ENCODE measurements at regions not wholly inside any gene's neighbourhood (a gene's known extent, or its start where the extent isn't known, plus 50 kb on each side); places are given as distances from the start of the nearest gene placed in this dataset.

DNA sequence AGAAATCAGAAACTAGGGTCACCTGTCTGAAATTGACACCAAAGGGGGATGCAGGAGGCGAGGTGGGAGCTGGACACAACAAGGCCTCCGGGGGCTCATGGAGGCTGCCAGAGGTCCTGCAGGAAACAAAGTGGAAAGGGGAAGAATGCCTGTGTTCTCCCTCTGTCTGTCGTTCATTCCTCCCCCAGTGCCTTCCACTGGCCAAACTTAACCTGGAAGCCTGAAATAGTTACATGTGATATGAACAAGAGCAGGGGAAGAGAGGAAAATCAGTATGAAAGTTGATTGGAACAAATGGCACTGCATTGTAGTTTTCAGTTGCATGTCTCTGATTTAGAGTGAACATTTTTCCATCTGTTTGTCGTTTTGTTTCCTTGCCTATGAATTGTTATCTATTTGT lies 502.0 kb upstream of the CFAP20DC start:
- Histone ChIP-seq H3K4me3 (ENCODE audit: low read length) (no peak overlapping the region), H3K4me1 (ENCODE audit: control insufficient read depth, insufficient read depth, low read length) (no peaks in the 10 kb centered on the region), H3K9me3 (ENCODE audit: control insufficient read depth, low read length) (no peaks in the 10 kb centered on the region), H3K27me3 (ENCODE audit: control insufficient read depth, insufficient read depth, low read length) (no peaks in the 10 kb centered on the region), H3K9ac (ENCODE audit: low read length) (no peak overlapping the region), H3K36me3 (ENCODE audit: control insufficient read depth, insufficient read depth, low read length) (no peaks in the 10 kb centered on the region)

DNA sequence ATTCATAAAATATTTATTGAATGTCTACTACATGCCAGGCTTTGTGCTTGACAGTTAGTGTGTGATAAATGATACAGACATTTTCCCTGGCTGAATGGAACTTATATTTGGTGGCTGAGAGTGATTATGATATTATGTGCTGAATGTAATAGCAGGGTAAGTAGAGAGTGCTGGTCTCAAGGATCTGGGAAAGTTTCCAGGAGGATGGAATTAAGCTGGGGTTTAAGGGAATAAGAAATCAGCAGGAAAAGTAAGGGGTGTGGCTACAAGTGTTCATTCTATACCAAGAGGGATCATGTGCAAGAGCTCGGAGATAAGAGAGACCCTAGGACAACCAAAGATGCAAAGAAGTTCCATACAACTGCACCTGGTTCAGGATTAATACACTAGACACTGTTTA lies 500.1 kb upstream of the CFAP20DC start:
- Histone ChIP-seq H3K9me3 (ENCODE audit: control insufficient read depth, low read length) (no peaks in the 10 kb centered on the region), H3K4me3 (ENCODE audit: low read length) (no peak overlapping the region), H3K27me3 (ENCODE audit: control insufficient read depth, insufficient read depth, low read length) (no peaks in the 10 kb centered on the region), H3K9ac (ENCODE audit: low read length) (no peak overlapping the region), H3K4me1 (ENCODE audit: control insufficient read depth, insufficient read depth, low read length) (peaks cover 4% of the 10 kb centered on the region), H3K36me3 (ENCODE audit: control insufficient read depth, insufficient read depth, low read length) (no peaks in the 10 kb centered on the region)

DNA sequence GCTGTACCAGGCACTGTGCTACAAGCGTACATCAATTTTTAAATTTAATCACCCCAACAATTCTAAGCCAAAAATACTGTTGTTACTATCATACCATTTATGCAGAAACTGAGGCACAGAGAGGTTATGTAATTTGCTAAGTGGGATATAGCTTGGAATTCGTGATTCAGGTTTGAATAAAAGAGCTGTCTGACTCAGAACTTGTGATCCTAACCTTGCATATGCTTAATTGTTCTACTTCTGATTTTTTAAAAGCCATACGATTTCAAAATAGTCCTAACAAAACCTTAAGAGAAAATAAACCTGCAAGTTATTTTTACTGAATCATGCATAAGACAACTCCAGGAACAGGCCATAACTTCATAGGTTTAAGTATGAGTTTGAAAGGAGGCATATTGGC lies 498.0 kb upstream of the CFAP20DC start:
- Histone ChIP-seq H3K4me1 (ENCODE audit: control insufficient read depth, insufficient read depth, low read length) (peaks cover 6% of the 10 kb centered on the region), H3K36me3 (ENCODE audit: control insufficient read depth, insufficient read depth, low read length) (no peaks in the 10 kb centered on the region), H3K4me3 (ENCODE audit: low read length) (no peak overlapping the region), H3K27me3 (ENCODE audit: control insufficient read depth, insufficient read depth, low read length) (no peaks in the 10 kb centered on the region), H3K9ac (ENCODE audit: low read length) (no peak overlapping the region), H3K9me3 (ENCODE audit: control insufficient read depth, low read length) (no peaks in the 10 kb centered on the region)

DNA sequence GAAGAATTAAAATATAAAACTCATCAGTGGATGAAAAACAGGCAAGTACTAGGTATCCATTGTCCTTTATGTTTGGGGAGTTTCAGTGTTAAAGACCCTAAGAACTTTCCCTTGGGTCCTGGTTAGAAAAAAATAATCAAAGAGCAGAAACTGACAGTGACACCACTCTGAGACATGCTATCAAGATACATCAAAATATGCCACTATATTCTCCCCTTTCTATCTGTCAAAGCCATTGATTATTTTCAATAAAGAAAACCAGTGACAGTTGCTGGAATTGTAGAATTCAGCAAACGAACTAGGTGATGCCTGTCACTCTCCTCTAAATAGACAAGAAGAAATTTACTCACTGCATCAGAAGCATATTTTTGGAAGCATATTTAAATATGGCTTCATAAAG lies 496.7 kb upstream of the CFAP20DC start:
- Histone ChIP-seq H3K9ac (ENCODE audit: low read length) (no peak overlapping the region), H3K36me3 (ENCODE audit: control insufficient read depth, insufficient read depth, low read length) (no peaks in the 10 kb centered on the region), H3K4me1 (ENCODE audit: control insufficient read depth, insufficient read depth, low read length) (peaks cover 6% of the 10 kb centered on the region), H3K9me3 (ENCODE audit: control insufficient read depth, low read length) (no peaks in the 10 kb centered on the region), H3K4me3 (ENCODE audit: low read length) (no peak overlapping the region), H3K27me3 (ENCODE audit: control insufficient read depth, insufficient read depth, low read length) (no peaks in the 10 kb centered on the region)

DNA sequence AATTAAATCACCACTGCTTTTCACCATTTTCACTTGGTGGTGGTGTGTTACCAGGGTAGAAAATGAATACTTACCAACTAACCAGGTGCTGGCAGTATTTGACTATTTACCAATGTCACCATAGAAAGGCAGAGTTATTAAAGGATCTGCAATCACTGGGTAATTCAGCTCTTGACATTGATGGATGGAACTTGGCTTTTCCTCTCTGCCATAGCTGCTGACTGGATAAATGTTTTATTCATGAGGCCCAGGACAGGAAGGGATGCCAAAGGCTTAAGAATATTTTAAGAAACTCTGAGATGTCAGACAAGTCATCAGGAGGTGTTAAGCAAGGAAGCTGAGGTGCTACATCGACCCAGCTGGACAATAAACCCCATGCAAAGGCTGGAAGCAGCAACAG lies 495.5 kb upstream of the CFAP20DC start:
- H3K4me3 ChIP-seq (ENCODE audit: low read length) = no peak overlapping the region
- no peak overlapping the region for H3K9ac ChIP-seq (ENCODE audit: low read length)
- peaks cover 6% of the 10 kb centered on the region for H3K4me1 ChIP-seq (ENCODE audit: control insufficient read depth, insufficient read depth, low read length)
- no peaks in the 10 kb centered on the region for H3K27me3 ChIP-seq (ENCODE audit: control insufficient read depth, insufficient read depth, low read length)
- no peaks in the 10 kb centered on the region for H3K9me3 ChIP-seq (ENCODE audit: control insufficient read depth, low read length)
- no peaks in the 10 kb centered on the region for H3K36me3 ChIP-seq (ENCODE audit: control insufficient read depth, insufficient read depth, low read length)

DNA sequence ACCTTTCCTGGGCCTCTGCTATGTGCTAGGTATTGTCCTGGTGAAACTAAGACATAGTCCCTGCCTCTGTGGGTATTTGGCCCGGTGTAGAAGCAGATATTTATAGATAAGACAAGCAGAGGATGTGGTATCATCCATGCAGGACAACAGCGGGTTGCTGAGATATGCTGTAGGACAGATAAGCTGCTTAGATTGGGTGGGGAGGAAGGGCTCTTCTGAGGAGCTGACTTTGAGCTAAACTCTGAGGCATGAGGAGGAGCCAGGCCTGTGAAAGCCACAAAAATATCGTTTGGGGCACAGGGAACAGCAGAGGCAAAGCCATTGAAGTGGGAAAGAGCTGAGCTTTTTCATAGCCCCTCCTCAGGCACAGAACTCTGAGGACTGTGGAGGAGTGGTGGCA lies 492.5 kb upstream of the CFAP20DC start:
- H3K4me3 ChIP-seq (ENCODE audit: low read length) = no peak overlapping the region
- H3K4me1 ChIP-seq (ENCODE audit: control insufficient read depth, insufficient read depth, low read length) = peaks cover 6% of the 10 kb centered on the region
- H3K27me3 ChIP-seq (ENCODE audit: control insufficient read depth, insufficient read depth, low read length) = no peaks in the 10 kb centered on the region
- H3K36me3 ChIP-seq (ENCODE audit: control insufficient read depth, insufficient read depth, low read length) = no peaks in the 10 kb centered on the region
- no peaks in the 10 kb centered on the region for H3K9me3 ChIP-seq (ENCODE audit: control insufficient read depth, low read length)
- H3K9ac ChIP-seq (ENCODE audit: low read length) = no peak overlapping the region

DNA sequence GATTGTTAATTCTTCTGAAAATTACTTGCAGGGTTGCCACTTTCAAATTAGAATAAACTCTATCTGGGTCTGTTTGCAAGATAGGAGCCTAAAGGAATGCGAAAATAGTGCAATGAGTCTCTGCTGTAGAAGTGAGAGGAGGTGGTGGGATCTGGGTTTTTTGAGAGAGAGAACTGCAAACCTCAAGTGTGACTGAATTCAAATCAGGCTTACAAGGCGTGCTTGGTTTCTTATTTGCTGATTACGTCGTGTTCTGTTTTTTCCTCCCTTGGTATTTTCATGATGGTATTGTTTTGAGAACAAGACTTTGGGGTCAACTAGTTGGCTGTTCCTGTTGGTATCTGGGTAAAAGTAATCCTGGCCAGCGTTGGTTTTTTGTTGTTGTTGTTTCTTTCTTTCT lies 490.9 kb upstream of the CFAP20DC start:
- Histone ChIP-seq H3K9ac (ENCODE audit: low read length) (no peak overlapping the region), H3K4me1 (ENCODE audit: control insufficient read depth, insufficient read depth, low read length) (peaks cover 6% of the 10 kb centered on the region), H3K27me3 (ENCODE audit: control insufficient read depth, insufficient read depth, low read length) (no peaks in the 10 kb centered on the region)

DNA sequence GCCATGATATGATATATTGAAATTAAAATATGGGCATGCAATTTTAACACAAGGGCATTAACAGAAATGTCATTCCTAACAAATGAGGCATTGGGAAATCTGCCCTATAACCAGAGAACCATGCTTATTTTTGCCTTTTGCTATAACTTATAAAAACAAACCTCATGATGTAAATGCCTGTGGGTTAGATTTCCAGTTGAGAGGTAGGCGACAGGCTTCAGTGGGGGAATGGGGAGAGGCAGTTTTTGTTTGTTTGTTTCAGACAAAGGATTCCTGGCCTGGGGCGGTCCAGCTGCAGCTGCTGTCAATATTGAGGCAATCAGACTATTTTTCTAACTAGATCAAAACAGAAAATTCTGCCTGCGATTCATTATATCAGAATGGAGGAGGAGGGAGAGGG lies 490.4 kb upstream of the CFAP20DC start:
- Histone ChIP-seq H3K4me1 (ENCODE audit: control insufficient read depth, insufficient read depth, low read length) (peaks cover 6% of the 10 kb centered on the region), H3K4me3 (ENCODE audit: low read length) (no peak overlapping the region), H3K27me3 (ENCODE audit: control insufficient read depth, insufficient read depth, low read length) (no peaks in the 10 kb centered on the region), H3K9ac (ENCODE audit: low read length) (no peak overlapping the region), H3K9me3 (ENCODE audit: control insufficient read depth, low read length) (no peaks in the 10 kb centered on the region), H3K36me3 (ENCODE audit: control insufficient read depth, insufficient read depth, low read length) (no peaks in the 10 kb centered on the region)

More for the DNA sequence above, 490.9 kb upstream of the CFAP20DC start:
- Histone ChIP-seq H3K9me3 (ENCODE audit: control insufficient read depth, low read length) (no peaks in the 10 kb centered on the region), H3K36me3 (ENCODE audit: control insufficient read depth, insufficient read depth, low read length) (no peaks in the 10 kb centered on the region), H3K4me3 (ENCODE audit: low read length) (no peak overlapping the region)

DNA sequence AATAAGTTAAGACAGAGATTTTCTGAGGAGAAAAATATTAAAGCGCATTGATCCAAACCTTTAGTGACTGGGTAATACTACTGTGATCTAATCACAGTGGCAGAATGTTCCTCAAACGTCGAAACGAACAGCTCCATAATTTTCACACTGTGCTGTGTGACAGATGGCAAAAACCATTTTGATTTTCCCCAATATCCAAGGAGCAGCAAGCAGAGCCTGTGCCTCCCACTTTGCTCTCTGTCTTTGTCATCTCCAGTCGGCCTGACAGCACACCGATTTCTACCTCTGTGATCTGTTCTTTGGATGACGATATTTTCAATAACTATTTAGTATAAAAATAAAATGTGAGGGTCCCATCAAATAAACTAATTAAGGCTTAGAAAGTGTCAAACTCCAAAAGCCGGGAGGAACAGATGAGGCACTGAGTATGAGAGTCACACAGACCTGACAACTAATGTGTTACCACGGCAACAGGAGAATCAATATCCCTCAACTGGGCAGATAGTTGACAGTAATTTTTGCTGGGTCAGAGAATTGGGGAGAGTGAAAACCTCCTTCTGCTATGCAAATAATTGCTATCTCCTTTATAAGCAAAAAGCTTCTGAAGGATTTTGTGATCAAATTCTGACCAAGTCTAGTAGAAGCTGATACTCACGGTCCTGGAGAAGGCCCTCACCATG lies 489.1 kb upstream of the CFAP20DC start:
- Histone ChIP-seq H3K9me3 (ENCODE audit: control insufficient read depth, low read length) (no peaks in the 10 kb centered on the region), H3K27me3 (ENCODE audit: control insufficient read depth, insufficient read depth, low read length) (no peaks in the 10 kb centered on the region), H3K4me1 (ENCODE audit: control insufficient read depth, insufficient read depth, low read length) (no peaks in the 10 kb centered on the region), H3K9ac (ENCODE audit: low read length) (no peak overlapping the region), H3K4me3 (ENCODE audit: low read length) (no peak overlapping the region), H3K36me3 (ENCODE audit: control insufficient read depth, insufficient read depth, low read length) (no peaks in the 10 kb centered on the region)

DNA sequence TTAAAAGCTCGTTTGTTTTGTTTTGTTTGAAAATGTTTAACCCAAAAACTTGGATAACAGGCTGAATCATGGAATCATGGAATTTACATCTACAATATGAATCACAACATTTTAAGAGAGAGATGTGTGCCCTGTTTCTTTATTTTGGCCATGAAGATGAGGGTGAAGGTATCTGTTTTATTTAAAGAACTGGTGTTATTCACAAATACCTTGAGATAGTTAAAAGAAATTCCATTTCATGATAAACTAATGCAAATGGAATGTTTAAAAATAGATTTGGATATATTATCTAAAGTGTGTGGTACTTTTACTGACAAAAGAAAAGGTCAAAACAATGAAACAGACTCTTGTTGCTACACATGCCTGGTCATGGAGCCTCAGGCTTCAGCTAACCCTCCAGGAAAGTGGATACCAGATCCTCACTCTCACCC lies 486.0 kb upstream of the CFAP20DC start:
- Histone ChIP-seq H3K36me3 (ENCODE audit: control insufficient read depth, insufficient read depth, low read length) (no peaks in the 10 kb centered on the region), H3K4me1 (ENCODE audit: control insufficient read depth, insufficient read depth, low read length) (peaks cover 5% of the 10 kb centered on the region), H3K4me3 (ENCODE audit: low read length) (no peak overlapping the region), H3K27me3 (ENCODE audit: control insufficient read depth, insufficient read depth, low read length) (no peaks in the 10 kb centered on the region), H3K9ac (ENCODE audit: low read length) (no peak overlapping the region), H3K9me3 (ENCODE audit: control insufficient read depth, low read length) (no peaks in the 10 kb centered on the region)

DNA sequence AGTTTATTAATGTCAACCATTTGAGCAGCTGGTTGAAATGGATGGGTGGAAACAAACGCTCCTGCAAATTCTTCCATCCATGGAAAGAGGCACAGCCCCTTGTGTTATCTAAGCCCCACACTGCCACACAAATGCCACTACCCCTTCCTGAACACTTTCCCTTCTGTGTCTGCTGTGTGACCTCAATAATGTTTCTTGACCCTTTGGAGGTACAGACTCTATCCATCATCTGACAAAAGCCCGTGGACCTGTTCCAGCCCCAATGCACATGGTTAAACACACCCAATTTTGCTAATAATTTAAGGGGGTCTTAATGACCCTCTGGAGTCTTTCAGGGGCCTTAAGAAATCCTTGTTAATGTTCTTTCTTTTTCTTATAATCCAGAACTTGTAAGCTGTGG lies 482.2 kb upstream of the CFAP20DC start:
- no peak overlapping the region for H3K9ac ChIP-seq (ENCODE audit: low read length)
- H3K4me1 ChIP-seq (ENCODE audit: control insufficient read depth, insufficient read depth, low read length) = peaks cover 5% of the 10 kb centered on the region
- H3K9me3 ChIP-seq (ENCODE audit: control insufficient read depth, low read length) = no peaks in the 10 kb centered on the region
- H3K4me3 ChIP-seq (ENCODE audit: low read length) = no peak overlapping the region
- no peaks in the 10 kb centered on the region for H3K27me3 ChIP-seq (ENCODE audit: control insufficient read depth, insufficient read depth, low read length)
- H3K36me3 ChIP-seq (ENCODE audit: control insufficient read depth, insufficient read depth, low read length) = no peaks in the 10 kb centered on the region

DNA sequence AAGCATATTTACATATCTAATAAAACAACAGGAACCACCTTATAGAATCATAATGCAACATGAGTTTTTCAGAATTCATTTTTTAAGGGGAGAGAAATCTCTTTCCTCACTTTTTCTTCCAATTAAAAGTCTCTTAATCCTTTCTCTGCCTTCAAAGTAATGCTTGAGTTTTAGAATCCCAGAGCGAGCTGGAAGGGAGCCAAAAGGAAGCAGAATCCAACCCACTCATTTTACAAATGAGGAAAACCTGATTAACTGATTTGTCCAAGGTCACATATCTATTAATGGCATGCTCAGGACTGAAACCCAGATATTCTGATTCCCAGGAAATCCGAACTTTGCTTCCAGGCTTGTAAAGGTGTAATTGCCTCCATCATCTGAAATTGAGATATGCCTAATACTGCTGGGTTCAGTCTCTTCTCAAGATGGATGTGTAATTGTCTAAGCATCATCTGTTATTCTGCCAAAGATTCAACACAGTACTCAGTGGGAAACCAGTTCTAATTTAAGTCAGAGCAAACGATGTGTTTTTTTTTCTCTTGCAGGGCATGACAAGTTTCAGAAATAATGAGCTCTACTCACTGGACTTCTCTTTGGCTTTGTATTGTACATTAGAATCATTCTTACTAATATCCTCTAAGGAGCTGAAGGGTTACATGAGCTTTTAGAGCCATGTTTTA lies 481.4 kb upstream of the CFAP20DC start:
- Histone ChIP-seq H3K4me3 (ENCODE audit: low read length) (no peak overlapping the region), H3K9me3 (ENCODE audit: control insufficient read depth, low read length) (no peaks in the 10 kb centered on the region), H3K4me1 (ENCODE audit: control insufficient read depth, insufficient read depth, low read length) (peaks cover 5% of the 10 kb centered on the region), H3K27me3 (ENCODE audit: control insufficient read depth, insufficient read depth, low read length) (no peaks in the 10 kb centered on the region), H3K36me3 (ENCODE audit: control insufficient read depth, insufficient read depth, low read length) (no peaks in the 10 kb centered on the region), H3K9ac (ENCODE audit: low read length) (no peak overlapping the region)

Measured in mucosa of stomach (tissue), 1 donor.